ENCODE measurements at regions not wholly inside any gene's neighbourhood (a gene's known extent, or its start where the extent isn't known, plus 50 kb on each side); places are given as distances from the start of the nearest gene placed in this dataset.

DNA sequence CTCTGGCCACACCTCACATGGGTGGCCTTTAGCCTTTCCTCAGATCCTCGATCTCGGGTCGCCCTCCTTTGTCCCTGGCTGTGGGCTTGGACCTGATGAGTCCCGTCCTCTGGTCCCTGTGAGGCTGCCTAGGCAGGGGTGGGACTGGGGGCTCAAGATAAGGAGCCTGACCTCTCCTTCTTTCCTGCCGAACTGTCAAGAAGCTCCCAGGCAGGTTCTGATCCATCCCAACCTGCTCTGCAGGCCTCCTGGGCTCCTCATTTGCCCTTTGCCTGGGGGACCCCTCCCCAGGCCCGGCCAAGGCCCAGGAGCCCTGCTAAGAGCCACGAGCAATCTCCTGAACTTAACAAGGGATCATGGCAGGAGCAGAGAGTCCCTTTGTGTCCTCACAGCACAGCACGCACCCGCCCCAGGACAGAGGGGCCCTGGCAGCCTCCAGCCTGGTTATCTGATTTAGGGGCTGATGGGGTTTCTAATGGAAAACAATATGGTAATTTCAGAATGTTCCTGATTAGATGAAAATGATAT lies 82.4 kb upstream of the POU3F1 start:
- TF ChIP-seq, protein P1, sequence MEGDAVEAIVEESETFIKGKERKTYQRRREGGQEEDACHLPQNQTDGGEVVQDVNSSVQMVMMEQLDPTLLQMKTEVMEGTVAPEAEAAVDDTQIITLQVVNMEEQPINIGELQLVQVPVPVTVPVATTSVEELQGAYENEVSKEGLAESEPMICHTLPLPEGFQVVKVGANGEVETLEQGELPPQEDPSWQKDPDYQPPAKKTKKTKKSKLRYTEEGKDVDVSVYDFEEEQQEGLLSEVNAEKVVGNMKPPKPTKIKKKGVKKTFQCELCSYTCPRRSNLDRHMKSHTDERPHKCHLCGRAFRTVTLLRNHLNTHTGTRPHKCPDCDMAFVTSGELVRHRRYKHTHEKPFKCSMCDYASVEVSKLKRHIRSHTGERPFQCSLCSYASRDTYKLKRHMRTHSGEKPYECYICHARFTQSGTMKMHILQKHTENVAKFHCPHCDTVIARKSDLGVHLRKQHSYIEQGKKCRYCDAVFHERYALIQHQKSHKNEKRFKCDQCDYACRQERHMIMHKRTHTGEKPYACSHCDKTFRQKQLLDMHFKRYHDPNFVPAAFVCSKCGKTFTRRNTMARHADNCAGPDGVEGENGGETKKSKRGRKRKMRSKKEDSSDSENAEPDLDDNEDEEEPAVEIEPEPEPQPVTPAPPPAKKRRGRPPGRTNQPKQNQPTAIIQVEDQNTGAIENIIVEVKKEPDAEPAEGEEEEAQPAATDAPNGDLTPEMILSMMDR (IDR thresholded peaks at IDR 0.05), result no peak
- TF ChIP-seq POLR2A (IDR thresholded peaks at IDR 0.05), result no peak
